HepG2 (cell line): ENCODE measurements at regions not wholly inside any gene's neighbourhood (a gene's known extent, or its start where the extent isn't known, plus 50 kb on each side); places are given as distances from the start of the nearest gene placed in this dataset.

Experiments
- ATAC-seq: fragments of 200-7000 bp; cut with Tn5 transposase; 3 replicates; pipeline ENCODE4 v1.9.1; 2020; ENCODE audit warnings: mild to moderate bottlenecking, moderate library complexity
- BruUV-seq: library from RNA; stranded (reverse); fragments of 400-500 nt; replicated peaks from 2 replicates; lab custom pipeline; 2021; lab: Mats Ljungman, UMichigan
- CTCF ChIA-PET: fragments of 300-600 bp; formaldehyde crosslinking; extraction: SDS; loops from one replicate; lab custom pipeline; 2021; ENCODE audit warnings: low total read pairs, inconsistent platforms, low intra/inter-chr PET ratio; lab: Yijun Ruan, JAX
- POLR2A ChIA-PET: fragments of 350-600 bp; sonication (Branson Sonifier 250); formaldehyde crosslinking; loops from one replicate; lab custom pipeline; 2020; ENCODE audit warnings: antibody characterized with exemption, inconsistent platforms; lab: Yijun Ruan, JAX
- DNase-seq: peaks from one replicate; pipeline ENCODE4 v3.0.0-alpha.2; 2015; ENCODE audit warnings: low spot score
- FAIRE-seq: peaks from 3 replicates; lab custom pipeline; 2011; peaks lifted over from hg19 to GRCh38; lab: Jason Lieb, UNC
- H2AFZ ChIP-seq: one replicate; pipeline ENCODE4 v1.6.1; 2011; ENCODE audit warnings: low read length, inconsistent platforms
- H3K27ac ChIP-seq: fragments of 300-600 bp; 3 replicates; pipeline ENCODE4 v1.8.0; 2011; ENCODE audit warnings: mixed run types, mild to moderate bottlenecking, mixed read lengths, low read length, inconsistent platforms; ENCODE audit not compliant: insufficient read depth; ENCODE audit errors: extremely low read length
- H3K27me3 ChIP-seq, 2 experiments: fragments of 200-600 bp in 1 of 2; 2 replicates in 1 of 2; 3 replicates in 1 of 2; pipeline versions ENCODE4 v1.6.0 to v1.8.0; 2011; ENCODE audit warnings: low read length in 2 of 2, mild to moderate bottlenecking in 2 of 2, moderate library complexity in 2 of 2, inconsistent platforms in 1 of 2; ENCODE audit not compliant: insufficient read depth in 2 of 2, control insufficient read depth in 1 of 2
- H3K36me3 ChIP-seq, 2 experiments: fragments of 200-600 bp in 1 of 2; replicated peaks in 1 of 2; 2 replicates in 1 of 2; 3 replicates in 1 of 2; pipeline versions ENCODE4 v1.5.1 to v1.8.0; 2011; ENCODE audit warnings: low read length in 2 of 2, inconsistent platforms in 1 of 2; ENCODE audit not compliant: insufficient read depth in 2 of 2, control insufficient read depth in 1 of 2
- H3K4me1 ChIP-seq: 2 replicates; pipeline ENCODE4 v1.5.1; 2012; ENCODE audit warnings: low read length, inconsistent platforms; ENCODE audit not compliant: insufficient read depth
- H3K4me2 ChIP-seq: 2 replicates; pipeline ENCODE4 v1.6.0; 2011; ENCODE audit warnings: low read depth, low read length, inconsistent platforms
- H3K4me3 ChIP-seq, 3 experiments: fragments of 200-600 bp in 1 of 3; sonication (generic), shearing (Covaris generic) in 1 of 3; replicated peaks in 1 of 3; 2 replicates each; pipeline ENCODE4 v1.5.1; 2011 to 2016; ENCODE audit warnings: low read length in 3 of 3, inconsistent platforms in 2 of 3, low read depth in 2 of 3, mild to moderate bottlenecking in 2 of 3, control low read depth in 1 of 3, mixed read lengths in 1 of 3; ENCODE audit not compliant: insufficient read depth in 1 of 3
- H3K79me2 ChIP-seq: one replicate; pipeline ENCODE4 v1.6.1; 2011; ENCODE audit warnings: low read length, inconsistent platforms; ENCODE audit not compliant: insufficient read depth
- H3K9ac ChIP-seq: 2 replicates; pipeline ENCODE4 v1.6.0; 2011; ENCODE audit warnings: mild to moderate bottlenecking, low read depth, low read length, inconsistent platforms; ENCODE audit not compliant: insufficient read depth
- H3K9me3 ChIP-seq: 2 replicates; pipeline ENCODE4 v1.5.1; 2012; ENCODE audit warnings: mild to moderate bottlenecking, low read length
- H4K20me1 ChIP-seq: 2 replicates; pipeline ENCODE4 v1.6.0; 2011; ENCODE audit warnings: inconsistent platforms, mild to moderate bottlenecking, low read length, moderate library complexity; ENCODE audit not compliant: insufficient read depth
- ELF4 ChIP-seq: sonication (generic); formaldehyde crosslinking; IDR thresholded peaks from 2 replicates; pipeline ENCODE4 v1.5.0; 2020; ENCODE audit warnings: missing genetic modification reagents, mild to moderate bottlenecking, moderate library complexity, borderline replicate concordance
- KLF15 ChIP-seq: sonication (generic); formaldehyde crosslinking; IDR thresholded peaks from 2 replicates; pipeline ENCODE4 v1.8.1; 2023; ENCODE audit warnings: borderline replicate concordance, mild to moderate bottlenecking, inconsistent platforms, missing genetic modification reagents, mixed read lengths
- MXD3 ChIP-seq: IDR thresholded peaks from 2 replicates; pipeline ENCODE4 v1.6.1; 2016; ENCODE audit warnings: mild to moderate bottlenecking, missing biosample characterization, missing genetic modification reagents
- SP2 ChIP-seq: sonication (generic); formaldehyde crosslinking; IDR thresholded peaks from 2 replicates; pipeline ENCODE4 v1.5.1; 2020; ENCODE audit warnings: mild to moderate bottlenecking, missing genetic modification reagents
- U2AF2 ChIP-seq: fragments of 200-400 bp; formaldehyde crosslinking; IDR thresholded peaks from 2 replicates; pipeline ENCODE4 v1.6.1; 2017; ENCODE audit warnings: low read depth, mild to moderate bottlenecking, low read length
- ZNF296 ChIP-seq: sonication (generic); formaldehyde crosslinking; conservative IDR thresholded peaks from 2 replicates; pipeline ENCODE4 v1.5.0; 2020; ENCODE audit warnings: mild to moderate bottlenecking, missing genetic modification reagents
- ZNF510 ChIP-seq: sonication (generic); formaldehyde crosslinking; IDR thresholded peaks from 2 replicates; pipeline ENCODE4 v1.4.0; 2020; ENCODE audit warnings: low read depth, mild to moderate bottlenecking, missing genetic modification reagents
- ZNF660 ChIP-seq: sonication (generic); formaldehyde crosslinking; IDR thresholded peaks from 2 replicates; pipeline ENCODE4 v1.5.1; 2020; ENCODE audit warnings: mild to moderate bottlenecking, low read depth, missing genetic modification reagents, borderline replicate concordance
- ZZZ3 ChIP-seq: sonication (generic); formaldehyde crosslinking; IDR thresholded peaks from 2 replicates; pipeline ENCODE4 v1.4.0; 2020; ENCODE audit warnings: missing genetic modification reagents, mild to moderate bottlenecking, borderline replicate concordance
- WGBS: methylation state at CpG from one replicate; pipeline ENCODE4 v1.1.6; 2017; ENCODE audit warnings: low lambda C conversion rate; 5-methylcytosine and 5-hydroxymethylcytosine counted together
- in situ Hi-C: cut with HindIII; loops from 2 replicates; pipeline ENCODE4 v1.10.0; 2017; ENCODE audit warnings: low pct_unique_long_range_greater_than_20kb; ENCODE audit not compliant: extremely low pct_ligation_motif_present
- intact Hi-C: fragments of 100-400 bp; cut with micrococcal nuclease; formaldehyde crosslinking; loops from one replicate; pipeline ENCODE4 v1.10.0; 2022; ENCODE audit not compliant: unreplicated experiment
- TF ChIP-seq, protein P1 (sequence below): sonication (generic); formaldehyde crosslinking; IDR thresholded peaks from 2 replicates; pipeline ENCODE4 v1.4.0; 2020; ENCODE audit warnings: missing genetic modification reagents
- TF ChIP-seq, protein P2 (sequence below): IDR thresholded peaks from 2 replicates; pipeline ENCODE4 v1.4.0; 2020; ENCODE audit warnings: mild to moderate bottlenecking, missing genetic modification reagents

DNA sequence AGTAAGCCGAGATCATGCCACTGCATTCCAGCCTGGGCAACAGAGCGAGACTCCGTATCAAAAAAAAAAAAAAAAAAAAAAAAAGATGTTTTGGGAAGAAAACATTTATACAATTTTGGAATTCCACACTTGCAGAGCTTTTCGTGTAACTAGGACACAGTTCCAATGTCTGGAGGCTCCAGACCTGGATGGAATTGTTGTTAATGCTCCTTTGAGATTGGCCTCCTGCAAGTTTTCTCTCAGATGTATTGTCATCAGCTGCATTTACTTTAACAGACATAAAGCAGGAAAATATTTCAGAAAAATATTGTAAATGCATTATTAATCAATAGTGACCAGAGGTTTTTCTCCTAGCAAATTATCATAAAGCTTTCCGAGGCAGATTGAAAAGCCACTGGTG, 124.1 kb downstream of the RBM43 start:
- no peak overlapping the region for H3K9ac ChIP-seq
- no peak overlapping the region for H3K4me2 ChIP-seq
- intact Hi-C loops, result no loop called here
- no peak overlapping the region for H3K4me3 ChIP-seq
- H2AFZ ChIP-seq, result no peak overlapping the region
- FAIRE-seq (no peak), ATAC-seq (no peak), DNase-seq (no peak)
- H3K79me2 ChIP-seq, result no peaks in the 10 kb centered on the region
- TF ChIP-seq ZZZ3 (CRISPR knock-in tag) (no peak), ZNF660 (no peak), KLF15 (no peak), SP2 (CRISPR knock-in tag) (no peak), ZNF296 (CRISPR knock-in tag) (no peak), U2AF2 (no peak), ELF4 (CRISPR knock-in tag) (no peak), MXD3 (CRISPR knock-in tag) (no peak), ZNF510 (CRISPR knock-in tag) (no peak)
- TF ChIP-seq, protein P1, sequence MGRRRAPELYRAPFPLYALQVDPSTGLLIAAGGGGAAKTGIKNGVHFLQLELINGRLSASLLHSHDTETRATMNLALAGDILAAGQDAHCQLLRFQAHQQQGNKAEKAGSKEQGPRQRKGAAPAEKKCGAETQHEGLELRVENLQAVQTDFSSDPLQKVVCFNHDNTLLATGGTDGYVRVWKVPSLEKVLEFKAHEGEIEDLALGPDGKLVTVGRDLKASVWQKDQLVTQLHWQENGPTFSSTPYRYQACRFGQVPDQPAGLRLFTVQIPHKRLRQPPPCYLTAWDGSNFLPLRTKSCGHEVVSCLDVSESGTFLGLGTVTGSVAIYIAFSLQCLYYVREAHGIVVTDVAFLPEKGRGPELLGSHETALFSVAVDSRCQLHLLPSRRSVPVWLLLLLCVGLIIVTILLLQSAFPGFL, result no peak
- TF ChIP-seq, protein P2, sequence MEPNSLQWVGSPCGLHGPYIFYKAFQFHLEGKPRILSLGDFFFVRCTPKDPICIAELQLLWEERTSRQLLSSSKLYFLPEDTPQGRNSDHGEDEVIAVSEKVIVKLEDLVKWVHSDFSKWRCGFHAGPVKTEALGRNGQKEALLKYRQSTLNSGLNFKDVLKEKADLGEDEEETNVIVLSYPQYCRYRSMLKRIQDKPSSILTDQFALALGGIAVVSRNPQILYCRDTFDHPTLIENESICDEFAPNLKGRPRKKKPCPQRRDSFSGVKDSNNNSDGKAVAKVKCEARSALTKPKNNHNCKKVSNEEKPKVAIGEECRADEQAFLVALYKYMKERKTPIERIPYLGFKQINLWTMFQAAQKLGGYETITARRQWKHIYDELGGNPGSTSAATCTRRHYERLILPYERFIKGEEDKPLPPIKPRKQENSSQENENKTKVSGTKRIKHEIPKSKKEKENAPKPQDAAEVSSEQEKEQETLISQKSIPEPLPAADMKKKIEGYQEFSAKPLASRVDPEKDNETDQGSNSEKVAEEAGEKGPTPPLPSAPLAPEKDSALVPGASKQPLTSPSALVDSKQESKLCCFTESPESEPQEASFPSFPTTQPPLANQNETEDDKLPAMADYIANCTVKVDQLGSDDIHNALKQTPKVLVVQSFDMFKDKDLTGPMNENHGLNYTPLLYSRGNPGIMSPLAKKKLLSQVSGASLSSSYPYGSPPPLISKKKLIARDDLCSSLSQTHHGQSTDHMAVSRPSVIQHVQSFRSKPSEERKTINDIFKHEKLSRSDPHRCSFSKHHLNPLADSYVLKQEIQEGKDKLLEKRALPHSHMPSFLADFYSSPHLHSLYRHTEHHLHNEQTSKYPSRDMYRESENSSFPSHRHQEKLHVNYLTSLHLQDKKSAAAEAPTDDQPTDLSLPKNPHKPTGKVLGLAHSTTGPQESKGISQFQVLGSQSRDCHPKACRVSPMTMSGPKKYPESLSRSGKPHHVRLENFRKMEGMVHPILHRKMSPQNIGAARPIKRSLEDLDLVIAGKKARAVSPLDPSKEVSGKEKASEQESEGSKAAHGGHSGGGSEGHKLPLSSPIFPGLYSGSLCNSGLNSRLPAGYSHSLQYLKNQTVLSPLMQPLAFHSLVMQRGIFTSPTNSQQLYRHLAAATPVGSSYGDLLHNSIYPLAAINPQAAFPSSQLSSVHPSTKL (CRISPR knock-in tag), result no peak
- no peaks in the 10 kb centered on the region for H3K27me3 ChIP-seq
- ChIA-PET CTCF (no interaction called here), POLR2A (no interaction called here)
- no peaks in the 10 kb centered on the region for H3K9me3 ChIP-seq
- WGBS, result 23% methylated on average over 5 of the region's 5 CpGs
- no peaks in the 10 kb centered on the region for H3K36me3 ChIP-seq
- in situ Hi-C loops, result no loop called here
- no TSS peak for BruUV-seq
- no peak overlapping the region for H3K27ac ChIP-seq
- no peaks in the 10 kb centered on the region for H3K4me1 ChIP-seq
- no peaks in the 10 kb centered on the region for H4K20me1 ChIP-seq
